COLO668 (cell line): ENCODE measurements at regions not wholly inside any gene's neighbourhood (a gene's known extent, or its start where the extent isn't known, plus 50 kb on each side); places are given as distances from the start of the nearest gene placed in this dataset.

Source experiments
- DNase-seq: peaks from one replicate; lab custom pipeline; 2025; ENCODE audit not compliant: unreplicated experiment; lab: John Stamatoyannopoulos, UW

DNA sequence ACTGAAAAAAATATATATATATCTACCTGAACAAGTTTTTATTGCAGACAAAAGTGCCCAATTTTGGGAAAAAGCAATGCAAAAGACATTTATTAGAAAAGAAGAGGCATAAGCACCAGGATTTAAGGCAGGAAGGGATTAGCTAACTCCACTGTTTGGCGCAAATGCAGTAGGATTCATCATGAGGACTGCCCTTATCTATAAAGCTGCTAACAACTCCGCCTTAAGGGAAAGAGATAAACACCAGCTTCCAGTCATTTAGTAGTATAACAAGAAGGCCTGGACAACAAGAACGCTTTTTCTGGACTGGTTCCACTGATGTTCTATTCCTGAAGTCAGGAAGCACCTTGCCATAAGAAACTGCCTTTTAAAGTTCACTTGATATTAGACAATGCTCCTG is 52.9 kb upstream of the FSHR start:
- DNase-seq, result no peak
